IMR-90 (cell line): ENCODE measurements at regions not wholly inside any gene's neighbourhood (a gene's known extent, or its start where the extent isn't known, plus 50 kb on each side); places are given as distances from the start of the nearest gene placed in this dataset.

Experiments used
- BHLHE40 ChIP-seq: fragments of 150-350 bp; IDR thresholded peaks from 2 replicates; pipeline ENCODE4 v1.6.1; 2016; ENCODE audit warnings: mild to moderate bottlenecking, low read depth, low read length
- CHD1 ChIP-seq: IDR thresholded peaks from 2 replicates; pipeline ENCODE4 v1.6.1; 2012; ENCODE audit warnings: low read depth, low read length, improper control_type of control experiment
- CTCF ChIP-seq: conservative IDR thresholded peaks from 2 replicates; pipeline ENCODE4 v1.5.1; 2012; ENCODE audit warnings: mild to moderate bottlenecking, low read depth, low read length, improper control_type of control experiment
- ELK1 ChIP-seq: fragments of 150-350 bp; IDR thresholded peaks from 2 replicates; pipeline ENCODE4 v1.6.1; 2016; ENCODE audit warnings: low read depth, mild to moderate bottlenecking, low read length, moderate library complexity, borderline replicate concordance
- MAFK ChIP-seq: IDR thresholded peaks from 2 replicates; pipeline ENCODE4 v1.6.1; 2012; ENCODE audit warnings: low read depth, low read length, improper control_type of control experiment
- MXI1 ChIP-seq: IDR thresholded peaks from 2 replicates; pipeline ENCODE4 v1.6.1; 2012; ENCODE audit warnings: low read depth, mild to moderate bottlenecking, low read length, moderate library complexity, borderline replicate concordance
- NFE2L2 ChIP-seq: fragments of 150-350 bp; IDR thresholded peaks from 2 replicates; pipeline ENCODE4 v1.6.1; 2016; ENCODE audit warnings: low read depth, mild to moderate bottlenecking, low read length
- POLR2A ChIP-seq: IDR thresholded peaks from 2 replicates; pipeline ENCODE4 v1.6.1; 2012; ENCODE audit warnings: mild to moderate bottlenecking, low read depth, low read length
- RAD21 ChIP-seq: IDR thresholded peaks from 2 replicates; pipeline ENCODE4 v1.6.1; 2012; ENCODE audit warnings: low read length, improper control_type of control experiment
- RFX5 ChIP-seq: IDR thresholded peaks from 2 replicates; pipeline ENCODE4 v1.8.0; 2012; ENCODE audit warnings: low read depth, mild to moderate bottlenecking, low read length, moderate library complexity
- SMC3 ChIP-seq: fragments of 150-350 bp; IDR thresholded peaks from 2 replicates; pipeline ENCODE4 v1.6.1; 2016; ENCODE audit warnings: low read depth, mild to moderate bottlenecking, antibody characterized with exemption, low read length, moderate library complexity
- USF2 ChIP-seq: fragments of 150-350 bp; IDR thresholded peaks from 2 replicates; pipeline ENCODE4 v1.6.1; 2017; ENCODE audit warnings: mild to moderate bottlenecking, antibody characterized with exemption, low read length, low read depth

GRCh38 chr6:159378411-159379328 lies 209.5 kb downstream of the FNDC1 start:
- no peak for TF ChIP-seq CTCF
- no peak for TF ChIP-seq ELK1
- TF ChIP-seq NFE2L2, result no peak
- TF ChIP-seq POLR2A, result no peak
- TF ChIP-seq RFX5, result no peak
- no peak for TF ChIP-seq USF2
- no peak for TF ChIP-seq CHD1
- no peak for TF ChIP-seq RAD21
- TF ChIP-seq SMC3, result no peak
- TF ChIP-seq BHLHE40, result no peak
- no peak for TF ChIP-seq MAFK
- no peak for TF ChIP-seq MXI1
